SK-N-SH (cell line): ENCODE measurements at regions not wholly inside any gene's neighbourhood (a gene's known extent, or its start where the extent isn't known, plus 50 kb on each side); places are given as distances from the start of the nearest gene placed in this dataset.

Experiments
- CTCF ChIA-PET: fragments of 300-600, 350-600 bp; formaldehyde crosslinking; extraction: SDS; loops from one replicate; lab custom pipeline; 2021; lab: Yijun Ruan, JAX
- POLR2A ChIA-PET: fragments of 350-600 bp; sonication (Branson Sonifier 250); formaldehyde crosslinking; extraction: SDS; loops from one replicate; lab custom pipeline; 2020; ENCODE audit warnings: antibody characterized with exemption, inconsistent platforms; lab: Yijun Ruan, JAX
- DNase-seq: peaks from one replicate; pipeline ENCODE4 v3.0.0; 2012
- H2AFZ ChIP-seq: fragments of 200-600 bp; sonication (generic); 2 replicates; pipeline ENCODE4 v1.8.1; 2016; ENCODE audit warnings: antibody characterized with exemption, mild to moderate bottlenecking, low read depth
- H3F3A ChIP-seq: fragments of 200-600 bp; sonication (generic); replicated peaks from 2 replicates; pipeline ENCODE3; 2016; ENCODE audit warnings: antibody characterized with exemption, mild to moderate bottlenecking; ENCODE audit not compliant: insufficient read depth
- H3K27ac ChIP-seq, 2 experiments: fragments of 200-500 bp in 1 of 2; fragments of 200-600 bp in 1 of 2; sonication (Bioruptor generic) in 1 of 2; sonication (generic), shearing (Covaris generic) in 1 of 2; 2 replicates each; pipeline versions ENCODE4 v1.5.1 to v1.6.1; 2014 to 2016; ENCODE audit warnings: low read depth in 2 of 2, inconsistent platforms in 1 of 2, low read length in 1 of 2, mild to moderate bottlenecking in 1 of 2, mixed read lengths in 1 of 2
- H3K27me3 ChIP-seq: fragments of 200-600 bp; sonication (generic), shearing (Covaris generic); 2 replicates; pipeline ENCODE4 v1.6.1; 2016; ENCODE audit warnings: mixed run types; ENCODE audit not compliant: insufficient read depth
- H3K36me3 ChIP-seq, 2 experiments: fragments of 200-500 bp in 1 of 2; fragments of 200-600 bp in 1 of 2; sonication (Bioruptor generic) in 1 of 2; sonication (generic) in 1 of 2; replicated peaks in 1 of 2; 2 replicates each; pipeline versions ENCODE3 to v1.5.1; 2014 to 2016; ENCODE audit warnings: low read length in 1 of 2, mild to moderate bottlenecking in 1 of 2; ENCODE audit not compliant: insufficient read depth in 2 of 2, control insufficient read depth in 1 of 2
- H3K4me1 ChIP-seq, 2 experiments: fragments of 200-500 bp in 1 of 2; fragments of 200-600 bp in 1 of 2; sonication (Bioruptor generic) in 1 of 2; sonication (generic), shearing (Covaris generic) in 1 of 2; 2 replicates each; pipeline versions ENCODE4 v1.5.1 to v1.6.1; 2014 to 2016; ENCODE audit warnings: low read depth in 1 of 2, low read length in 1 of 2, mixed run types in 1 of 2; ENCODE audit not compliant: insufficient read depth in 2 of 2, control insufficient read depth in 1 of 2
- H3K4me2 ChIP-seq: fragments of 200-600 bp; sonication (generic), shearing (Covaris generic); 2 replicates; pipeline ENCODE4 v1.6.1; 2017; ENCODE audit warnings: mixed run types
- H3K4me3 ChIP-seq, 2 experiments: fragments of 200-500 bp in 1 of 2; fragments of 200-600 bp in 1 of 2; sonication (Bioruptor generic) in 1 of 2; sonication (generic), shearing (Covaris generic) in 1 of 2; 2 replicates each; pipeline versions ENCODE4 v1.5.1 to v1.8.1; 2014 to 2016; ENCODE audit warnings: low read depth in 2 of 2, inconsistent platforms in 1 of 2, low read length in 1 of 2, mild to moderate bottlenecking in 1 of 2, mixed read lengths in 1 of 2, moderate library complexity in 1 of 2
- H3K79me2 ChIP-seq: fragments of 200-600 bp; sonication (generic); 2 replicates; pipeline ENCODE4 v1.8.1; 2017; ENCODE audit warnings: mild to moderate bottlenecking; ENCODE audit not compliant: insufficient read depth
- H3K9ac ChIP-seq: fragments of 200-600 bp; sonication (generic); 2 replicates; pipeline ENCODE4 v1.6.1; 2017; ENCODE audit warnings: mixed run types
- H3K9me2 ChIP-seq: fragments of 200-600 bp; sonication (generic); 2 replicates; pipeline ENCODE4 v1.6.1; 2017; ENCODE audit warnings: mixed run types
- H3K9me3 ChIP-seq: fragments of 200-600 bp; sonication (generic); 2 replicates; pipeline ENCODE4 v1.6.1; 2017; ENCODE audit warnings: mixed run types, mild to moderate bottlenecking, moderate library complexity
- H4K20me1 ChIP-seq: fragments of 200-600 bp; sonication (generic); 2 replicates; pipeline ENCODE4 v1.6.1; 2017; ENCODE audit warnings: mild to moderate bottlenecking, mixed run types; ENCODE audit not compliant: insufficient read depth
- CHD2 ChIP-seq: fragments of 150-350 bp; IDR thresholded peaks from 2 replicates; pipeline ENCODE4 v1.6.1; 2018; ENCODE audit warnings: low read length; ENCODE audit not compliant: partially characterized antibody
- ELF1 ChIP-seq: IDR thresholded peaks from 2 replicates; pipeline ENCODE4 v1.4.0; 2012
- EP300 ChIP-seq, 2 experiments: IDR thresholded peaks; 2 replicates each; pipeline versions ENCODE4 v1.4.0 to v1.6.1; 2012; ENCODE audit warnings: borderline replicate concordance in 1 of 2, low read depth in 1 of 2, low read length in 1 of 2
- EZH2phosphoT487 ChIP-seq: fragments of 200-600 bp; sonication (generic); IDR thresholded peaks from 2 replicates; pipeline ENCODE4 v1.6.1; 2017; ENCODE audit warnings: low read depth, mixed run types, mild to moderate bottlenecking, antibody characterized with exemption, moderate library complexity, borderline replicate concordance
- FOSL2 ChIP-seq: IDR thresholded peaks from 2 replicates; pipeline ENCODE4 v1.4.0; 2012; ENCODE audit warnings: low read depth, mild to moderate bottlenecking, moderate library complexity, borderline replicate concordance
- FOXM1 ChIP-seq: IDR thresholded peaks from 2 replicates; pipeline ENCODE4 v1.4.0; 2012; ENCODE audit warnings: low read depth, mild to moderate bottlenecking
- JUND ChIP-seq: IDR thresholded peaks from 2 replicates; pipeline ENCODE4 v1.4.0; 2012
- MEF2A ChIP-seq: IDR thresholded peaks from 2 replicates; pipeline ENCODE4 v1.4.0; 2012; ENCODE audit warnings: low read depth, borderline replicate concordance
- MXI1 ChIP-seq: IDR thresholded peaks from 2 replicates; pipeline ENCODE4 v1.6.1; 2012; ENCODE audit warnings: mild to moderate bottlenecking, low read depth, low read length, improper control_type of control experiment
- NFIC ChIP-seq: IDR thresholded peaks from 2 replicates; pipeline ENCODE4 v1.4.0; 2012; ENCODE audit warnings: borderline replicate concordance
- POLR2AphosphoS5 ChIP-seq: IDR thresholded peaks from 2 replicates; pipeline ENCODE4 v1.6.1; 2012; ENCODE audit warnings: low read depth, low read length
- RAD21 ChIP-seq: IDR thresholded peaks from 2 replicates; pipeline ENCODE4 v1.6.1; 2012; ENCODE audit warnings: mild to moderate bottlenecking, low read length
- SIN3A ChIP-seq: IDR thresholded peaks from 2 replicates; pipeline ENCODE4 v1.6.1; 2012; ENCODE audit warnings: low read depth, mild to moderate bottlenecking, low read length, moderate library complexity, borderline replicate concordance
- TCF12 ChIP-seq: IDR thresholded peaks from 2 replicates; pipeline ENCODE4 v1.4.0; 2012
- TEAD4 ChIP-seq: IDR thresholded peaks from 2 replicates; pipeline ENCODE4 v1.4.0; 2012; ENCODE audit warnings: mild to moderate bottlenecking, borderline replicate concordance; ENCODE audit not compliant: insufficient read depth
- YY1 ChIP-seq: IDR thresholded peaks from 2 replicates; pipeline ENCODE4 v1.4.0; 2012; ENCODE audit warnings: low read depth, mild to moderate bottlenecking
- WGBS: methylation state at CpG from one replicate; pipeline ENCODE4 v1.1.6; 2017; ENCODE audit warnings: low lambda C conversion rate; 5-methylcytosine and 5-hydroxymethylcytosine counted together
- TF ChIP-seq, protein P1 (sequence below): IDR thresholded peaks from 2 replicates; pipeline ENCODE4 v1.4.0; 2012; ENCODE audit warnings: low read depth, borderline replicate concordance
- TF ChIP-seq, protein P2 (sequence below): fragments of 150-350 bp; IDR thresholded peaks from 2 replicates; pipeline ENCODE4 v1.6.1; 2017; ENCODE audit warnings: antibody characterized with exemption, low read length, low read depth, borderline replicate concordance
- TF ChIP-seq, protein P3 (sequence below): IDR thresholded peaks from 2 replicates; pipeline ENCODE4 v1.4.0; 2012; ENCODE audit warnings: low read depth, borderline replicate concordance
- TF ChIP-seq, protein P4 (sequence below): IDR thresholded peaks from 2 replicates; pipeline ENCODE4 v1.4.0; 2012; ENCODE audit warnings: low read depth
- TF ChIP-seq, protein P5 (sequence below): IDR thresholded peaks from 2 replicates; pipeline ENCODE4; 2012

DNA sequence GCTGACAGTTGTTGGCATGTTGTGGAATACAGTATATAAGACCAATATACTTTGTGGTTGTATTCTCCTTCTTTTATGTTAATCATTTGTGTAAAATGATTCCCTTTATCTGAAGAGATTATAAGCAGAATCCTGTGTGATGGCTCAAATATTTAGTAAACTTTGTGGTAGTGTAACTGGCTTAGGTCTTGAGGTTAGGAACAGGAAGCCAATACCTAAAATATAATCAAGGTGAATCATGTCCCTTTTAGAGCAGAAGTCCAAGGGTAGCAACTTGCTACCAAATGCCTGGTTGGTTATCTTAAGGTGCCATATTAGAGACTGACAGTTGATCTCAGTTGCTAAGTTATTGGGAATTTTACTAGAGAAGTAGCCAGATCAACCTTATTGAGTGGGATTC, 398.5 kb upstream of the ADAMTS5 start:
- TF ChIP-seq TCF12 (peak; percentile 34; the same call in 1 of the 2 replicates), EP300 (IDR thresholded peaks at IDR 0.05; ENCODE audit: borderline replicate concordance in 1 of 2, low read depth in 1 of 2, low read length in 1 of 2) (no peak)
- TF ChIP-seq, all 33 proteins: peak for 1
- no peak overlapping the region for H3K9ac ChIP-seq
- no peak overlapping the region for H3K4me3 ChIP-seq
- no peaks in the 10 kb centered on the region for H4K20me1 ChIP-seq
- no peaks in the 10 kb centered on the region for H3K9me2 ChIP-seq
- POLR2A ChIA-PET, result no interaction called here
- no peak overlapping the region; the same call in 1 of the 2 replicates for H3K4me2 ChIP-seq
- CTCF ChIA-PET, result no interaction called here
- H3K27ac ChIP-seq, result no peak overlapping the region
- no peak overlapping the region for H2AFZ ChIP-seq
- H3K4me1 ChIP-seq, result no peaks in the 10 kb centered on the region; a peak in 1 of 4 replicates
- no peaks in the 10 kb centered on the region for H3K27me3 ChIP-seq
- DNase-seq, result no peak
- peaks cover 3% of the 10 kb centered on the region for H3F3A ChIP-seq
- no peaks in the 10 kb centered on the region for H3K79me2 ChIP-seq
- H3K36me3 ChIP-seq, result no peaks in the 10 kb centered on the region
- H3K9me3 ChIP-seq, result no peaks in the 10 kb centered on the region

DNA sequence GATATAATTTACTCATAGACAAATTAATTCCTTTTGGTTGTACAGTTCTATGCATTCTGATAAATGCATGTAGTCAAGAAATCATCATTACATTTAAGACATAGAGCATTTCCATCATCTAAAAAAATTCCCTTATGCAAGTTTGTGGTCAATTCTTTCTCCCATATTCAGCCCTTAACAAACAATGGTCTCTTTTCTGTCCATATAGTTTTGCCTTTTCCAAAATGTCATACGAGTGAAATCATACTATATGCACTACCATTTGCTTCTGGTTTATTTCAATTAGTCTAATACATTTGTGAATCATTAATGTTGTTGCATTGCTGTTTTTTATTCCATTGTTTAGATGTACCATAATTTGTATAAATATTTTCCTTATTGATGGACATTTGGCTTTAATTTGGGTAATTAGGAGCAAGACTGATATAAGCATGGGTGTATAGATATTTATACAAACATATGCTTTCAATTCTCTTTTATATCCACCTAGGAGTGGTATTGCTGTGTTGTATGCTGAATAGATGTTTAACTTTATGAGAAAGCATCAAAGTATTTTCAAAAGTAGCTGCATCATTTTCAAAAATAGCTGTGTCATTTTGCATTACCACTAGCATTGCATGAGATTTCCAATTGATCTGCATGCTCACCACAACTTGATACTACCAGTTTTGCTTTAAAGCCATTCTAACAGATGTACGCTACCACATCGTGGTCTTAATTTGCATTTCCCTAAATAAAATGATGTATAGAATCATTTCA, 397.0 kb upstream of the ADAMTS5 start:
- TF ChIP-seq FOXM1, result 0 out of 2 replicates have a peak, but pooled peaks have one; percentile 46
- peak; percentile 89 for TF ChIP-seq MEF2A
- TF ChIP-seq EP300 (IDR thresholded peaks at IDR 0.05; ENCODE audit: borderline replicate concordance in 1 of 2, low read depth in 1 of 2, low read length in 1 of 2), result peak in 1 of 2 experiments; percentile 73; a peak in 1 of 4 replicates
- TF ChIP-seq, protein P1, sequence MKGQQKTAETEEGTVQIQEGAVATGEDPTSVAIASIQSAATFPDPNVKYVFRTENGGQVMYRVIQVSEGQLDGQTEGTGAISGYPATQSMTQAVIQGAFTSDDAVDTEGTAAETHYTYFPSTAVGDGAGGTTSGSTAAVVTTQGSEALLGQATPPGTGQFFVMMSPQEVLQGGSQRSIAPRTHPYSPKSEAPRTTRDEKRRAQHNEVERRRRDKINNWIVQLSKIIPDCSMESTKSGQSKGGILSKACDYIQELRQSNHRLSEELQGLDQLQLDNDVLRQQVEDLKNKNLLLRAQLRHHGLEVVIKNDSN, result no peak
- no peak for TF ChIP-seq SIN3A
- no peak for TF ChIP-seq MXI1
- no peak for TF ChIP-seq NFIC
- no peak for TF ChIP-seq ELF1
- TF ChIP-seq, protein P2, sequence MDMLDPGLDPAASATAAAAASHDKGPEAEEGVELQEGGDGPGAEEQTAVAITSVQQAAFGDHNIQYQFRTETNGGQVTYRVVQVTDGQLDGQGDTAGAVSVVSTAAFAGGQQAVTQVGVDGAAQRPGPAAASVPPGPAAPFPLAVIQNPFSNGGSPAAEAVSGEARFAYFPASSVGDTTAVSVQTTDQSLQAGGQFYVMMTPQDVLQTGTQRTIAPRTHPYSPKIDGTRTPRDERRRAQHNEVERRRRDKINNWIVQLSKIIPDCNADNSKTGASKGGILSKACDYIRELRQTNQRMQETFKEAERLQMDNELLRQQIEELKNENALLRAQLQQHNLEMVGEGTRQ, result no peak
- TF ChIP-seq YY1, result no peak
- TF ChIP-seq, protein P3, sequence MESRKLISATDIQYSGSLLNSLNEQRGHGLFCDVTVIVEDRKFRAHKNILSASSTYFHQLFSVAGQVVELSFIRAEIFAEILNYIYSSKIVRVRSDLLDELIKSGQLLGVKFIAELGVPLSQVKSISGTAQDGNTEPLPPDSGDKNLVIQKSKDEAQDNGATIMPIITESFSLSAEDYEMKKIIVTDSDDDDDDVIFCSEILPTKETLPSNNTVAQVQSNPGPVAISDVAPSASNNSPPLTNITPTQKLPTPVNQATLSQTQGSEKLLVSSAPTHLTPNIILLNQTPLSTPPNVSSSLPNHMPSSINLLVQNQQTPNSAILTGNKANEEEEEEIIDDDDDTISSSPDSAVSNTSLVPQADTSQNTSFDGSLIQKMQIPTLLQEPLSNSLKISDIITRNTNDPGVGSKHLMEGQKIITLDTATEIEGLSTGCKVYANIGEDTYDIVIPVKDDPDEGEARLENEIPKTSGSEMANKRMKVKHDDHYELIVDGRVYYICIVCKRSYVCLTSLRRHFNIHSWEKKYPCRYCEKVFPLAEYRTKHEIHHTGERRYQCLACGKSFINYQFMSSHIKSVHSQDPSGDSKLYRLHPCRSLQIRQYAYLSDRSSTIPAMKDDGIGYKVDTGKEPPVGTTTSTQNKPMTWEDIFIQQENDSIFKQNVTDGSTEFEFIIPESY, result no peak
- TF ChIP-seq, protein P4, sequence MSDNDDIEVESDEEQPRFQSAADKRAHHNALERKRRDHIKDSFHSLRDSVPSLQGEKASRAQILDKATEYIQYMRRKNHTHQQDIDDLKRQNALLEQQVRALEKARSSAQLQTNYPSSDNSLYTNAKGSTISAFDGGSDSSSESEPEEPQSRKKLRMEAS, result no peak
- TF ChIP-seq FOSL2, result peak; percentile 17; the same call in 1 of the 2 replicates
- peak; percentile 43; the same call in 1 of the 2 replicates for TF ChIP-seq POLR2AphosphoS5
- TF ChIP-seq TCF12, result peak; percentile 94
- peak; percentile 52 for TF ChIP-seq JUND
- TF ChIP-seq CHD2, result no peak
- TF ChIP-seq TEAD4, result 0 out of 2 replicates have a peak, but pooled peaks have one; percentile 25
- TF ChIP-seq, protein P5, sequence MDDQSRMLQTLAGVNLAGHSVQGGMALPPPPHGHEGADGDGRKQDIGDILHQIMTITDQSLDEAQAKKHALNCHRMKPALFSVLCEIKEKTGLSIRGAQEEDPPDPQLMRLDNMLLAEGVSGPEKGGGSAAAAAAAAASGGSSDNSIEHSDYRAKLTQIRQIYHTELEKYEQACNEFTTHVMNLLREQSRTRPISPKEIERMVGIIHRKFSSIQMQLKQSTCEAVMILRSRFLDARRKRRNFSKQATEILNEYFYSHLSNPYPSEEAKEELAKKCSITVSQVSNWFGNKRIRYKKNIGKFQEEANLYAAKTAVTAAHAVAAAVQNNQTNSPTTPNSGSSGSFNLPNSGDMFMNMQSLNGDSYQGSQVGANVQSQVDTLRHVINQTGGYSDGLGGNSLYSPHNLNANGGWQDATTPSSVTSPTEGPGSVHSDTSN, result peak; percentile 88
- TF ChIP-seq RAD21, result no peak
- no peak for TF ChIP-seq EZH2phosphoT487
- ChIA-PET CTCF (no interaction called here), POLR2A (no interaction called here)
- H3K9ac ChIP-seq, result no peak overlapping the region
- 49% methylated on average over 3 of the region's 3 CpGs for WGBS
- H3K9me3 ChIP-seq, result no peaks in the 10 kb centered on the region
- no peaks in the 10 kb centered on the region for H4K20me1 ChIP-seq
- no peaks in the 10 kb centered on the region for H3K36me3 ChIP-seq
- no peaks in the 10 kb centered on the region for H3K27me3 ChIP-seq
- H3K79me2 ChIP-seq, result no peaks in the 10 kb centered on the region
- DNase-seq, result no peak
- no peak overlapping the region for H3K4me2 ChIP-seq
- H3K4me3 ChIP-seq, result no peak overlapping the region
- peak overlapping the region; percentile 24 to 76; a peak in 2 of 4 replicates for H3K27ac ChIP-seq
- H3F3A ChIP-seq, result peaks cover 3% of the 10 kb centered on the region
- H3K9me2 ChIP-seq, result no peaks in the 10 kb centered on the region
- no peak overlapping the region for H2AFZ ChIP-seq
- H3K4me1 ChIP-seq, result no peaks in the 10 kb centered on the region; a peak in 1 of 4 replicates
